ENCODE measurements at regions not wholly inside any gene's neighbourhood (a gene's known extent, or its start where the extent isn't known, plus 50 kb on each side); places are given as distances from the start of the nearest gene placed in this dataset.

- DNase-seq, result no peak
- peaks cover 0 to 19% (median 14%) of the 10 kb centered on the region in 8 donors for H3K9me3 ChIP-seq
- H3K36me3 ChIP-seq, result no peaks in the 10 kb centered on the region
- peak overlapping the region in 1 of 8 donors; percentile 19 for H3K27ac ChIP-seq
- TF ChIP-seq CTCF (IDR thresholded peaks at IDR 0.05 in 8 of 11, conservative IDR thresholded peaks at IDR 0.05 in 3 of 11) (no peak), POLR2A (IDR thresholded peaks at IDR 0.05) (no peak), POLR2AphosphoS5 (IDR thresholded peaks at IDR 0.05) (no peak)
- WGBS, 5 donors, result 85 to 94% (median 90%) methylated on average over 11 of the region's 11 CpGs
- peaks cover 11 to 34% (median 22%) of the 10 kb centered on the region in 6 donors for H3K4me1 ChIP-seq
- intact Hi-C loops (cut with DNase I; ENCODE audit: low total_unique reads), result no loop called here
- no peak overlapping the region for H3K4me3 ChIP-seq
- no peaks in the 10 kb centered on the region for H3K27me3 ChIP-seq (replicated peaks in 1 of 7)
Measured at GRCh38 chr2:37857575-37858399, 67.3 kb upstream of the RMDN2 start.

DNA sequence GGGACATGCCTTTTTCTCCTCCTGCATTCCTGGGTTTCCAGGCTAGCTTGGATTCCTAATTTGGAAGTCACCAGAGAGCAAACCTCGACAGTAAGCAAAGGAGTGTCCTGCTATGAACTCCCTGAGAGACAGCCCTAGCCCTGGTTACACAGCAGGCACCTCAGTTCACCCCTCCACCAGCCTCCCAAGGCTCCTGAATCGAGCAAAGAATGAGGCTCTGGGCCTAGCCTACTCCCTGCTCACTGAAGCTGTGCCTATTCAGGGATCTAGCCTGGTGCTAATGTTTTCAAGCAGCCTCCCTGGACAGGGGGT is 66.7 kb upstream of the RMDN2 start:
- 62 to 80% (median 74%) methylated on average over 1 to 2 of the region's 2 CpGs for WGBS, 5 donors
- no peak overlapping the region for H3K4me3 ChIP-seq
- H3K9me3 ChIP-seq, result peaks cover 0 to 19% (median 14%) of the 10 kb centered on the region in 8 donors
- DNase-seq, result no peak
- peaks cover 11 to 34% (median 22%) of the 10 kb centered on the region in 6 donors for H3K4me1 ChIP-seq
- intact Hi-C loops (cut with DNase I; ENCODE audit: low total_unique reads), result no loop called here
- no peak for TF ChIP-seq POLR2AphosphoS5 (IDR thresholded peaks at IDR 0.05)
- no peak for TF ChIP-seq POLR2A (IDR thresholded peaks at IDR 0.05)
- no peak for TF ChIP-seq CTCF (IDR thresholded peaks at IDR 0.05 in 8 of 11, conservative IDR thresholded peaks at IDR 0.05 in 3 of 11)
- H3K27me3 ChIP-seq (replicated peaks in 1 of 7), result no peaks in the 10 kb centered on the region
- H3K36me3 ChIP-seq, result no peaks in the 10 kb centered on the region
- H3K27ac ChIP-seq, result peak overlapping the region in 1 of 8 donors; percentile 19

DNA sequence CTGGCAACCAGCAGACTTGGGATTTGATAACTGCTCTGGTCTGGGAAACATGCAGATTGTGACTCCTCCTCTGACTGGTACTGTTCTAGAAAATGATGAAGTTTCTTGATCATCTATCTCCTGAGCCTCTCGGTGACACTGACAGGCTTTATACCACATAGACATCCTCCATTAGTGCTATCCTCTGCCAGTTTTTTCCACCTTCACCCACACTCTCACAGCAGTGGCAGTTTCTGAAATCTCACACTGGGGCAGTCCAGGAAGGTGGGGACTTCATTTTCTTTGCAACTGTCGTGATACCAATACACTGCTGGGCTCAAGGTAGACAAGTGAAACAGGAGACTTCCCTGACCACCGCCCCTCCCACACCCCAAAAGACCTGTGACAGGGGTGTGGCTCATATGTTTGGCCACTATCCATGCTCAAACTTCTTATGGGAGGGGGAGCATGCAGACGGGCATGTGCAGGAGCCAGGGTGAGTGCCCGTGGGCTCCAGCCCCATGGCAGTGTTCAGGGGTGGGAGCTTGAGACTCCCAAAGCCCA is 66.3 kb upstream of the RMDN2 start:
- no peaks in the 10 kb centered on the region for H3K36me3 ChIP-seq
- no peak for TF ChIP-seq POLR2A (IDR thresholded peaks at IDR 0.05)
- TF ChIP-seq POLR2AphosphoS5 (IDR thresholded peaks at IDR 0.05), result no peak
- TF ChIP-seq CTCF (IDR thresholded peaks at IDR 0.05 in 8 of 11, conservative IDR thresholded peaks at IDR 0.05 in 3 of 11), result no peak
- intact Hi-C loops (cut with DNase I; ENCODE audit: low total_unique reads), result no loop called here
- H3K9me3 ChIP-seq, result peaks cover 0 to 19% (median 14%) of the 10 kb centered on the region in 8 donors
- 65 to 81% (median 75%) methylated on average over 5 of the region's 5 CpGs for WGBS, 5 donors
- no peak for DNase-seq
- no peaks in the 10 kb centered on the region for H3K27me3 ChIP-seq (replicated peaks in 1 of 7)
- H3K27ac ChIP-seq, result peak overlapping the region in 1 of 8 donors; percentile 19
- H3K4me3 ChIP-seq, result no peak overlapping the region
- peaks cover 11 to 31% (median 22%) of the 10 kb centered on the region in 6 donors for H3K4me1 ChIP-seq

DNA sequence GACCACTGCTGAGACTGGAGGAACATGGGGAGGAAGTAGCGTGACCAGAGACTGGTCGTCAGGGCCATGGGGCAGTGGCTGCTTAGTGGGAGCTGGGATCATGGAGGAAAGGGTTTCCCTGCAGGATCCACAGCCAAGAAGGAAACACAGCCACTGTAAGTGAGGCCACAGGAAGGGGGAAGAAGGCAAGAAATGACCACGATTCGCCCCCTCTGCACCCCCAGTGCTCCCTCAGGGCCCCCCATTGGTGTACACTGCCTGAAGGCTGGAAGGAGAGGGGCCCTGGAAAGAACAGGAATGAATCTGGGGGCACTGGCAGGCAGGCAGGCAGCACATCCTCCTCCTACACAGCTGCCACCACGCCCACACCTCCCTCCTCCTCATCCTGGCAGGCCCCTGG is 62.5 kb upstream of the RMDN2 start:
- peaks cover 0 to 8% (median 0%) of the 10 kb centered on the region in 7 donors for H3K27me3 ChIP-seq (replicated peaks in 1 of 7)
- no peak overlapping the region for H3K4me3 ChIP-seq
- intact Hi-C loops (cut with DNase I; ENCODE audit: low total_unique reads), result no loop called here
- no peaks in the 10 kb centered on the region for H3K36me3 ChIP-seq
- no peak for DNase-seq
- 58 to 78% (median 71%) methylated on average over 5 of the region's 5 CpGs for WGBS, 5 donors
- TF ChIP-seq POLR2A (IDR thresholded peaks at IDR 0.05), result no peak
- TF ChIP-seq POLR2AphosphoS5 (IDR thresholded peaks at IDR 0.05), result no peak
- TF ChIP-seq CTCF (IDR thresholded peaks at IDR 0.05 in 8 of 11, conservative IDR thresholded peaks at IDR 0.05 in 3 of 11), result no peak
- peaks cover 0 to 19% (median 14%) of the 10 kb centered on the region in 8 donors for H3K9me3 ChIP-seq
- H3K4me1 ChIP-seq, result peaks cover 0 to 11% (median 0%) of the 10 kb centered on the region in 6 donors
- no peak overlapping the region for H3K27ac ChIP-seq
